ENCODE measurements at regions not wholly inside any gene's neighbourhood (a gene's known extent, or its start where the extent isn't known, plus 50 kb on each side); places are given as distances from the start of the nearest gene placed in this dataset.

- Histone ChIP-seq H3K27me3 (replicated peaks in 1 of 4; ENCODE audit: control insufficient read depth in 3 of 4, extremely low read depth in 1 of 4, insufficient read depth in 3 of 4, low read length in 3 of 4) (no peaks in the 10 kb centered on the region), H2BK120ac (replicated peaks; ENCODE audit: low read depth, low read length) (no peak overlapping the region), H3K4me2 (ENCODE audit: insufficient read depth in 1 of 2, low read depth in 2 of 2, low read length in 2 of 2) (no peak overlapping the region), H3K23me2 (ENCODE audit: low read depth, low read length) (no peaks in the 10 kb centered on the region), H3K36me3 (ENCODE audit: control insufficient read depth in 2 of 4, insufficient read depth in 4 of 4, low read length in 3 of 4) (no peaks in the 10 kb centered on the region), H2AFZ (ENCODE audit: low read length) (no peak overlapping the region), H3K9me3 (ENCODE audit: insufficient read depth in 2 of 2, low read depth in 1 of 2, low read length in 1 of 2) (no peaks in the 10 kb centered on the region), H3K27ac (ENCODE audit: low read depth, low read length) (no peak overlapping the region), H3K4ac (replicated peaks; ENCODE audit: insufficient read length, low read depth, low read length) (no peak overlapping the region), H3K9ac (replicated peaks in 1 of 4; ENCODE audit: extremely low read depth in 1 of 4, low read depth in 3 of 4, low read length in 3 of 4) (no peak overlapping the region), H3K14ac (ENCODE audit: insufficient read length) (no peak overlapping the region), H4K91ac (replicated peaks; ENCODE audit: insufficient read length, low read length) (no peak overlapping the region), H3K56ac (replicated peaks; ENCODE audit: insufficient read length, low read depth, low read length) (no peak overlapping the region), H3K4me1 (replicated peaks in 1 of 4; ENCODE audit: control insufficient read depth in 3 of 4, insufficient read depth in 4 of 4, low read length in 3 of 4) (no peaks in the 10 kb centered on the region), H2BK5ac (ENCODE audit: low read depth, low read length) (no peak overlapping the region), H3K79me1 (ENCODE audit: low read depth, low read length) (no peaks in the 10 kb centered on the region), H3K18ac (ENCODE audit: extremely low read depth, low read length) (no peak overlapping the region), H2BK20ac (ENCODE audit: low read length) (no peak overlapping the region), H2BK12ac (ENCODE audit: low read depth, low read length) (no peak overlapping the region), H4K8ac (ENCODE audit: extremely low read depth, insufficient read depth, low read length) (no peak overlapping the region), H2AK5ac (ENCODE audit: low read depth, low read length) (no peak overlapping the region), H4K20me1 (replicated peaks in 1 of 2; ENCODE audit: control insufficient read depth in 1 of 2, insufficient read depth in 2 of 2, low read length in 2 of 2) (no peaks in the 10 kb centered on the region), H4K5ac (ENCODE audit: insufficient read length, low read depth, low read length) (no peak overlapping the region), H3K4me3 (ENCODE audit: extremely low read depth in 1 of 4, insufficient read depth in 2 of 4, low read depth in 3 of 4, low read length in 4 of 4) (no peak overlapping the region), H3K23ac (ENCODE audit: insufficient read length) (no peak overlapping the region), H3K79me2 (ENCODE audit: control insufficient read depth in 1 of 2, insufficient read depth in 2 of 2, low read length in 2 of 2) (no peaks in the 10 kb centered on the region), H2BK15ac (ENCODE audit: low read length) (no peak overlapping the region)
- ChIA-PET CTCF (ENCODE audit: partially characterized antibody) (interaction anchor here (0.9 kb wide), 1 partner anchor 60 kb away, joined by 5 read pairs; no protein-coding TSS in a partner anchor), POLR2A (ENCODE audit: partially characterized antibody) (no interaction called here)
- WGBS, 2 experiments (ENCODE audit: extremely low coverage in 1 of 2, insufficient coverage in 1 of 2, insufficient read length in 1 of 2, insufficient replicate concordance in 2 of 2, low coverage in 1 of 2, low lambda C conversion rate in 2 of 2, missing lambda C conversion rate in 1 of 2), result 54% methylated on average over 3 of the region's 3 CpGs; no CpG with 5 or more reads in 1 of the 2 experiments
- no peak for FAIRE-seq
- TF ChIP-seq CREB1 (IDR thresholded peaks at IDR 0.05) (no peak), SIRT6 (IDR thresholded peaks at IDR 0.05; ENCODE audit: low read length) (no peak), MAX (IDR thresholded peaks at IDR 0.05) (no peak), ZNF274 (IDR thresholded peaks at IDR 0.05; ENCODE audit: borderline replicate concordance, extremely low read depth, low read length) (no peak), RFX5 (IDR thresholded peaks at IDR 0.05; ENCODE audit: borderline replicate concordance, low read depth, low read length) (no peak), EGR1 (IDR thresholded peaks at IDR 0.05; ENCODE audit: borderline replicate concordance, low read depth, low read length) (no peak), POU5F1 (IDR thresholded peaks at IDR 0.05; ENCODE audit: low read depth, low read length) (no peak), SP2 (IDR thresholded peaks at IDR 0.05; ENCODE audit: low read length) (no peak), YY1 (IDR thresholded peaks at IDR 0.05; ENCODE audit: low read depth, low read length) (no peak), TBP (IDR thresholded peaks at IDR 0.05; ENCODE audit: low read depth, low read length) (no peak), FOSL1 (IDR thresholded peaks at IDR 0.05; ENCODE audit: insufficient read depth, low read depth, low read length) (no peak), ATF2 (IDR thresholded peaks at IDR 0.05; ENCODE audit: low read length) (no peak)
- no peak for DNase-seq (ENCODE audit: low read depth in 1 of 2, low spot score in 2 of 2)
These were observed 200.0 kb downstream of the XPNPEP1 start for GRCh38 chr10:109723305-109723704.
